CD14-positive monocyte (primary cell): ENCODE measurements at regions not wholly inside any gene's neighbourhood (a gene's known extent, or its start where the extent isn't known, plus 50 kb on each side); places are given as distances from the start of the nearest gene placed in this dataset.
A peak's percentile ranks its signal among the peaks of the same experiment; 100 is the strongest.

Source experiments
- DNase-seq, 3 donors: peaks; one replicate each; pipeline ENCODE4 v3.0.0-alpha.2; 2011 to 2022
- H2AFZ ChIP-seq: 2 replicates; pipeline ENCODE4 v1.6.0; 2012; ENCODE audit warnings: mild to moderate bottlenecking, low read depth, low read length, inconsistent platforms; ENCODE audit not compliant: insufficient read depth, poor library complexity, severe bottlenecking
- H3K27ac ChIP-seq, 2 donors: 1 replicate in 1 of 2; 2 replicates in 1 of 2; pipeline ENCODE4 v1.5.1; 2012 to 2013; ENCODE audit warnings: low read length in 2 of 2, control low read depth in 1 of 2, inconsistent platforms in 1 of 2, low read depth in 1 of 2, mild to moderate bottlenecking in 1 of 2
- H3K27me3 ChIP-seq, 2 donors: one replicate each; pipeline versions ENCODE4 v1.6.0 to v1.6.1; 2011 to 2013; ENCODE audit warnings: low read length in 2 of 2; ENCODE audit not compliant: control insufficient read depth in 2 of 2, insufficient read depth in 2 of 2
- H3K36me3 ChIP-seq, 2 donors: replicated peaks in 1 of 2; 1 replicate in 1 of 2; 2 replicates in 1 of 2; pipeline versions ENCODE4 v1.5.1 to v1.6.1; 2012 to 2013; ENCODE audit warnings: low read length in 2 of 2, control low read depth in 1 of 2, inconsistent platforms in 1 of 2, mild to moderate bottlenecking in 1 of 2; ENCODE audit not compliant: insufficient read depth in 2 of 2, control insufficient read depth in 1 of 2
- H3K4me1 ChIP-seq, 2 donors: 1 replicate in 1 of 2; 2 replicates in 1 of 2; pipeline versions ENCODE4 v1.5.1 to v1.6.1; 2012 to 2013; ENCODE audit warnings: low read length in 2 of 2, control low read depth in 1 of 2, inconsistent platforms in 1 of 2, mild to moderate bottlenecking in 1 of 2, moderate library complexity in 1 of 2; ENCODE audit not compliant: insufficient read depth in 2 of 2, control insufficient read depth in 1 of 2
- H3K4me2 ChIP-seq: replicated peaks from 2 replicates; pipeline ENCODE3; 2012; ENCODE audit warnings: low read length, moderate library complexity, mild to moderate bottlenecking; ENCODE audit not compliant: poor library complexity, severe bottlenecking; ENCODE audit errors: extremely low read depth
- H3K4me3 ChIP-seq, 3 experiments: fragments of 200-600 bp in 1 of 3; sonication (generic) in 1 of 3; replicated peaks in 1 of 3; 1 replicate in 2 of 3; 2 replicates in 1 of 3; pipeline ENCODE4 v1.5.1; 2011 to 2013; ENCODE audit warnings: low read length in 3 of 3, mild to moderate bottlenecking in 3 of 3, control low read depth in 2 of 3, low read depth in 2 of 3, inconsistent platforms in 1 of 3, moderate library complexity in 1 of 3
- H3K79me2 ChIP-seq: 2 replicates; pipeline ENCODE4 v1.6.0; 2012; ENCODE audit warnings: mild to moderate bottlenecking, control low read depth, inconsistent platforms, low read length, moderate library complexity; ENCODE audit not compliant: insufficient read depth
- H3K9ac ChIP-seq: 2 replicates; pipeline ENCODE4 v1.6.0; 2017; ENCODE audit warnings: low read length, mild to moderate bottlenecking; ENCODE audit not compliant: insufficient read depth, poor library complexity, severe bottlenecking
- H3K9me3 ChIP-seq, 2 donors: replicated peaks in 1 of 2; 1 replicate in 1 of 2; 2 replicates in 1 of 2; pipeline versions ENCODE4 v1.5.1 to v1.6.1; 2012 to 2013; ENCODE audit warnings: low read length in 2 of 2, control low read depth in 1 of 2; ENCODE audit not compliant: control insufficient read depth in 1 of 2, insufficient read depth in 1 of 2
- H4K20me1 ChIP-seq: 2 replicates; pipeline ENCODE4 v1.6.0; 2012; ENCODE audit warnings: mild to moderate bottlenecking, low read length, control low read depth, moderate library complexity; ENCODE audit not compliant: insufficient read depth
- H3K27ac Mint-ChIP-seq, 7 donors: one replicate each; pipeline ENCODE4 v1.8.0; 2020; ENCODE audit warnings: mild to moderate bottlenecking in 7 of 7, mixed read lengths in 7 of 7, moderate library complexity in 6 of 7, inconsistent platforms in 2 of 7
- H3K27me3 Mint-ChIP-seq, 3 donors: one replicate each; pipeline ENCODE4 v1.8.0; 2021 to 2022; ENCODE audit warnings: low read depth in 3 of 3, mild to moderate bottlenecking in 3 of 3, mixed read lengths in 3 of 3, moderate library complexity in 3 of 3, inconsistent platforms in 1 of 3
- H3K36me3 Mint-ChIP-seq, 2 donors: one replicate each; pipeline ENCODE4 v1.8.0; 2020; ENCODE audit warnings: mixed read lengths in 2 of 2, inconsistent platforms in 1 of 2, mild to moderate bottlenecking in 1 of 2
- H3K4me1 Mint-ChIP-seq: one replicate; pipeline ENCODE4 v1.8.0; 2020; ENCODE audit warnings: mild to moderate bottlenecking, mixed read lengths
- H3K4me3 Mint-ChIP-seq, 2 donors: one replicate each; pipeline ENCODE4 v1.8.0; 2020; ENCODE audit warnings: mild to moderate bottlenecking in 2 of 2, mixed read lengths in 2 of 2, moderate library complexity in 1 of 2
- H3K9me3 Mint-ChIP-seq, 7 donors: one replicate each; pipeline ENCODE4 v1.8.0; 2020 to 2022; ENCODE audit warnings: mixed read lengths in 7 of 7, mild to moderate bottlenecking in 6 of 7, moderate library complexity in 6 of 7, inconsistent platforms in 2 of 7
- CTCF ChIP-seq: fragments of 200-600 bp; IDR thresholded peaks from one replicate; pipeline ENCODE4 v1.8.0; 2022; ENCODE audit warnings: antibody characterized with exemption, mild to moderate bottlenecking
- WGBS: methylation state at CpG from one replicate; pipeline ENCODE4 v1.1.5; 2013; ENCODE audit warnings: missing lambda C conversion rate; ENCODE audit not compliant: insufficient coverage; 5-methylcytosine and 5-hydroxymethylcytosine counted together
- intact Hi-C, 2 donors: fragments of 100-400 bp; cut with micrococcal nuclease; formaldehyde crosslinking; loops; one replicate each; pipeline versions ENCODE4 v1.15.0 to v1.15.1; 2023

- Histone ChIP-seq H3K36me3 (no peaks in the 10 kb centered on the region), H3K9ac (peak overlapping the region; percentile 44), H3K9me3 (peaks cover 0 to 5% of the 10 kb centered on the region in 2 donors), H3K27me3 (peaks cover 0 to 4% of the 10 kb centered on the region in 2 donors), H3K4me1 (peaks cover 12% of the 10 kb centered on the region in 2 donors), H3K4me3 (peak overlapping the region in 1 of 3 experiments; percentile 57), H4K20me1 (no peaks in the 10 kb centered on the region), H3K4me2 (peak overlapping the region; percentile 69), H3K27ac (peak overlapping the region in 1 of 2 donors; percentile 11), H2AFZ (peak overlapping the region; percentile 80), H3K79me2 (no peaks in the 10 kb centered on the region)
- Mint-ChIP-seq H3K4me1 (peaks cover 11% of the 10 kb centered on the region), H3K36me3 (no peaks in the 10 kb centered on the region), H3K9me3 (peaks cover 3 to 11% (median 4%) of the 10 kb centered on the region in 7 donors), H3K4me3 (peak overlapping the region; percentile 51 to 62), H3K27ac (peak overlapping the region in 4 of 7 donors; percentile 9 to 71 (median 28)), H3K27me3 (peaks cover 6 to 14% (median 12%) of the 10 kb centered on the region in 3 donors)
- TF ChIP-seq CTCF, result no peak
- intact Hi-C loops, result loop anchor here in 1 of 2 donors (5.0 kb wide), 1 partner anchor 39 kb away; no protein-coding TSS in a partner anchor
- DNase-seq, result peak; percentile 47 to 59 (median 55)
- WGBS, result 12% methylated on average over 23 of the region's 23 CpGs
These were observed 57.8 kb upstream of the HRH1 start for GRCh38 chr3:11096266-11097139.

- no peak overlapping the region for H3K27ac ChIP-seq
- no peaks in the 10 kb centered on the region for H3K36me3 ChIP-seq
- H3K4me1 Mint-ChIP-seq, result peaks cover 11% of the 10 kb centered on the region
- no peak overlapping the region for H3K27ac Mint-ChIP-seq
- H3K4me1 ChIP-seq, result peaks cover 12% of the 10 kb centered on the region in 2 donors
- no peaks in the 10 kb centered on the region for H3K79me2 ChIP-seq
- no peaks in the 10 kb centered on the region for H4K20me1 ChIP-seq
- H3K4me2 ChIP-seq, result no peak overlapping the region
- intact Hi-C loops, result loop anchor here in 1 of 2 donors (5.0 kb wide), 1 partner anchor 42 kb away; no protein-coding TSS in a partner anchor
- H3K9ac ChIP-seq, result no peak overlapping the region
- H2AFZ ChIP-seq, result no peak overlapping the region
- no peaks in the 10 kb centered on the region for H3K36me3 Mint-ChIP-seq
- DNase-seq, result no peak
- peaks cover 0 to 4% of the 10 kb centered on the region in 2 donors for H3K27me3 ChIP-seq
- H3K9me3 ChIP-seq, result peaks cover 12% of the 10 kb centered on the region in 2 donors
- peaks cover 13 to 27% (median 22%) of the 10 kb centered on the region in 7 donors for H3K9me3 Mint-ChIP-seq
- no peak for TF ChIP-seq CTCF
- no peak overlapping the region for H3K4me3 Mint-ChIP-seq
- H3K27me3 Mint-ChIP-seq, result peaks cover 6 to 19% (median 17%) of the 10 kb centered on the region in 3 donors
- H3K4me3 ChIP-seq, result no peak overlapping the region
These were observed 55.0 kb upstream of the HRH1 start for GRCh38 chr3:11099306-11099705.
